B cell (primary cell): ENCODE measurements at regions not wholly inside any gene's neighbourhood (a gene's known extent, or its start where the extent isn't known, plus 50 kb on each side); places are given as distances from the start of the nearest gene placed in this dataset.

Experiments used
- EZH2 ChIP-seq: IDR thresholded peaks from 2 replicates; pipeline ENCODE4 v1.6.1; 2012; ENCODE audit warnings: borderline replicate concordance, low read depth, mild to moderate bottlenecking, moderate library complexity, low read length; ENCODE audit not compliant: insufficient read depth, poor library complexity, severe bottlenecking
- TF ChIP-seq, protein P1 (sequence below): fragments of 200-600 bp; IDR thresholded peaks from one replicate; pipeline ENCODE4 v1.8.0; 2022; ENCODE audit warnings: antibody characterized with exemption, mild to moderate bottlenecking

DNA sequence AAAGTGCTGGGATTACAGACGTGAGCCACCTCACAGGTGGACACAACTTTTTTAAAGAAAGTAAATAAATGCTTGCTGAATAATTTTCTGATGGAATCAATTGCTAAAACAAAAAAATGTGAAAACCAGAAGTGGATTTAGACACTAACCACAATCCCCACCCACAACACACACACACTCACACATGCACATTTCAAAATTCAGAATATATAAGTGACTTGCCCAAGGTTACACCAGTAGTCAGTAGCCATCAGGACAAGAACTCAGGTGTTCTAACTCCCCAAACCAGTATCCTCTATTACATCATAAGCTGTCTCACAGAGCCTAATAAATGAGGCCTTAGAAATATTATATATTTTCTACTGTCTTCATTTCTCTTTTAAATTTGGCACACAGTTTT, 1923.6 kb upstream of the PIK3C3 start:
- TF ChIP-seq, protein P1, sequence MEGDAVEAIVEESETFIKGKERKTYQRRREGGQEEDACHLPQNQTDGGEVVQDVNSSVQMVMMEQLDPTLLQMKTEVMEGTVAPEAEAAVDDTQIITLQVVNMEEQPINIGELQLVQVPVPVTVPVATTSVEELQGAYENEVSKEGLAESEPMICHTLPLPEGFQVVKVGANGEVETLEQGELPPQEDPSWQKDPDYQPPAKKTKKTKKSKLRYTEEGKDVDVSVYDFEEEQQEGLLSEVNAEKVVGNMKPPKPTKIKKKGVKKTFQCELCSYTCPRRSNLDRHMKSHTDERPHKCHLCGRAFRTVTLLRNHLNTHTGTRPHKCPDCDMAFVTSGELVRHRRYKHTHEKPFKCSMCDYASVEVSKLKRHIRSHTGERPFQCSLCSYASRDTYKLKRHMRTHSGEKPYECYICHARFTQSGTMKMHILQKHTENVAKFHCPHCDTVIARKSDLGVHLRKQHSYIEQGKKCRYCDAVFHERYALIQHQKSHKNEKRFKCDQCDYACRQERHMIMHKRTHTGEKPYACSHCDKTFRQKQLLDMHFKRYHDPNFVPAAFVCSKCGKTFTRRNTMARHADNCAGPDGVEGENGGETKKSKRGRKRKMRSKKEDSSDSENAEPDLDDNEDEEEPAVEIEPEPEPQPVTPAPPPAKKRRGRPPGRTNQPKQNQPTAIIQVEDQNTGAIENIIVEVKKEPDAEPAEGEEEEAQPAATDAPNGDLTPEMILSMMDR: no peak
- TF ChIP-seq EZH2: no peak
